OCI-LY3 (cell line): ENCODE measurements at regions not wholly inside any gene's neighbourhood (a gene's known extent, or its start where the extent isn't known, plus 50 kb on each side); places are given as distances from the start of the nearest gene placed in this dataset.

Experiments used
- EZH2phosphoT487 ChIP-seq: fragments of 200-600 bp; shearing (Covaris generic); IDR thresholded peaks from 2 replicates; pipeline ENCODE4 v1.6.1; 2018; ENCODE audit warnings: antibody characterized with exemption, mixed run types, low read depth
- TF ChIP-seq, protein P1 (sequence below): fragments of 200-600, 300-600 bp; sonication (generic); IDR thresholded peaks from 2 replicates; pipeline ENCODE4 v1.5.1; 2014; ENCODE audit warnings: antibody characterized with exemption, low read length, low read depth

DNA sequence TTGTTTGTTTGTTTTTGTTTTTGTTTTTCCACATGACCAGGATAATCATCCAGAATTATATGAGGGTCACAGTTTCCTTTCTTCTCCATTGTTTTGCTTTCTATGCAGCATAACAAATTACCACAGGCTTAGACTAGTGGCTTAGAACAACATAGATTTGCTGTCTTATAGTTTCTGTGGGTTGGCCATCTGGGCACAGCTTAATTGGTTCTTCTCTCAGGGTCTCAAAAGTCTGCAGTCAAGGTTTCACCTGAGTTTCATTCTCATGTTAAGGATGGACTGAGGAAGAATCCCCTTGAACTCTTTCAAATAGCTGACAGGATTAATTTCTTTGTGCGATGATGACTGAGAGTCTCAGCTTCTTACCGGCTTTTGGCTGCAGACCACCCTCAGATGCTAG lies 559.8 kb downstream of the PRDM9 start:
- TF ChIP-seq, protein P1, sequence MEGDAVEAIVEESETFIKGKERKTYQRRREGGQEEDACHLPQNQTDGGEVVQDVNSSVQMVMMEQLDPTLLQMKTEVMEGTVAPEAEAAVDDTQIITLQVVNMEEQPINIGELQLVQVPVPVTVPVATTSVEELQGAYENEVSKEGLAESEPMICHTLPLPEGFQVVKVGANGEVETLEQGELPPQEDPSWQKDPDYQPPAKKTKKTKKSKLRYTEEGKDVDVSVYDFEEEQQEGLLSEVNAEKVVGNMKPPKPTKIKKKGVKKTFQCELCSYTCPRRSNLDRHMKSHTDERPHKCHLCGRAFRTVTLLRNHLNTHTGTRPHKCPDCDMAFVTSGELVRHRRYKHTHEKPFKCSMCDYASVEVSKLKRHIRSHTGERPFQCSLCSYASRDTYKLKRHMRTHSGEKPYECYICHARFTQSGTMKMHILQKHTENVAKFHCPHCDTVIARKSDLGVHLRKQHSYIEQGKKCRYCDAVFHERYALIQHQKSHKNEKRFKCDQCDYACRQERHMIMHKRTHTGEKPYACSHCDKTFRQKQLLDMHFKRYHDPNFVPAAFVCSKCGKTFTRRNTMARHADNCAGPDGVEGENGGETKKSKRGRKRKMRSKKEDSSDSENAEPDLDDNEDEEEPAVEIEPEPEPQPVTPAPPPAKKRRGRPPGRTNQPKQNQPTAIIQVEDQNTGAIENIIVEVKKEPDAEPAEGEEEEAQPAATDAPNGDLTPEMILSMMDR: no peak
- no peak for TF ChIP-seq EZH2phosphoT487
